ENCODE measurements at regions not wholly inside any gene's neighbourhood (a gene's known extent, or its start where the extent isn't known, plus 50 kb on each side); places are given as distances from the start of the nearest gene placed in this dataset.
A peak's percentile ranks its signal among the peaks of the same experiment; 100 is the strongest.

DNA sequence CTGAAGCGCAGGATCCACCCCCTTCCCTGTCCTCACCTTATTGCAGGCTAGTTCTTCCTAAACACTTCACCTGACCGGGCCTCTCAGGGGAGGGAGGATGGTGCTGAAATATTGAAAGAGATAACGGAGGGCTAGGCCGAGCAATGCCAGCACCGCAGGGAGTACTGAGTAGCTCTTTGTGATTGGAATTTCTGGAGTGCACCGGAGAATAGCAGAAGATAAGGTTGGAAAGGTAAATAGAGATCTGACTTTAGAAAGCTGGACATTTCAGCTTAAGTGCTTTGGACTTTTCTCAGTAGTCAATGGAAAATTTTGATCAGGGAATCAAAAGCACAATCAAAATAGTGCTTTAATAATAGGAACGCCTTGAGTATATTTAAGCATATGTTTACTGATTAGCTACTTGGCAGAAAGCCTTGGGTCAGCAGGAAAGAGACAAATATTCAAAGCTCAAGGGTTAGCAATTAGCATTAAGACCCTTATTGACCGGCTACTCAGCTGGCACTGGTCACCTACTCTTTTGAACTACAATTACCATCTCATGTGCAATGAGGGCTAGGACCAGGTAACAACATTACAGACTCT is 142.9 kb upstream of the NDUFV2 start:
- TF ChIP-seq, protein P1, sequence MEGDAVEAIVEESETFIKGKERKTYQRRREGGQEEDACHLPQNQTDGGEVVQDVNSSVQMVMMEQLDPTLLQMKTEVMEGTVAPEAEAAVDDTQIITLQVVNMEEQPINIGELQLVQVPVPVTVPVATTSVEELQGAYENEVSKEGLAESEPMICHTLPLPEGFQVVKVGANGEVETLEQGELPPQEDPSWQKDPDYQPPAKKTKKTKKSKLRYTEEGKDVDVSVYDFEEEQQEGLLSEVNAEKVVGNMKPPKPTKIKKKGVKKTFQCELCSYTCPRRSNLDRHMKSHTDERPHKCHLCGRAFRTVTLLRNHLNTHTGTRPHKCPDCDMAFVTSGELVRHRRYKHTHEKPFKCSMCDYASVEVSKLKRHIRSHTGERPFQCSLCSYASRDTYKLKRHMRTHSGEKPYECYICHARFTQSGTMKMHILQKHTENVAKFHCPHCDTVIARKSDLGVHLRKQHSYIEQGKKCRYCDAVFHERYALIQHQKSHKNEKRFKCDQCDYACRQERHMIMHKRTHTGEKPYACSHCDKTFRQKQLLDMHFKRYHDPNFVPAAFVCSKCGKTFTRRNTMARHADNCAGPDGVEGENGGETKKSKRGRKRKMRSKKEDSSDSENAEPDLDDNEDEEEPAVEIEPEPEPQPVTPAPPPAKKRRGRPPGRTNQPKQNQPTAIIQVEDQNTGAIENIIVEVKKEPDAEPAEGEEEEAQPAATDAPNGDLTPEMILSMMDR (IDR thresholded peaks at IDR 0.05; ENCODE audit: poor library complexity, severe bottlenecking), result no peak
- ATAC-seq (ENCODE audit: low read depth), result no peak
- peak overlapping the region; percentile 94 for H3K27ac ChIP-seq (ENCODE audit: poor library complexity, severe bottlenecking)

DNA sequence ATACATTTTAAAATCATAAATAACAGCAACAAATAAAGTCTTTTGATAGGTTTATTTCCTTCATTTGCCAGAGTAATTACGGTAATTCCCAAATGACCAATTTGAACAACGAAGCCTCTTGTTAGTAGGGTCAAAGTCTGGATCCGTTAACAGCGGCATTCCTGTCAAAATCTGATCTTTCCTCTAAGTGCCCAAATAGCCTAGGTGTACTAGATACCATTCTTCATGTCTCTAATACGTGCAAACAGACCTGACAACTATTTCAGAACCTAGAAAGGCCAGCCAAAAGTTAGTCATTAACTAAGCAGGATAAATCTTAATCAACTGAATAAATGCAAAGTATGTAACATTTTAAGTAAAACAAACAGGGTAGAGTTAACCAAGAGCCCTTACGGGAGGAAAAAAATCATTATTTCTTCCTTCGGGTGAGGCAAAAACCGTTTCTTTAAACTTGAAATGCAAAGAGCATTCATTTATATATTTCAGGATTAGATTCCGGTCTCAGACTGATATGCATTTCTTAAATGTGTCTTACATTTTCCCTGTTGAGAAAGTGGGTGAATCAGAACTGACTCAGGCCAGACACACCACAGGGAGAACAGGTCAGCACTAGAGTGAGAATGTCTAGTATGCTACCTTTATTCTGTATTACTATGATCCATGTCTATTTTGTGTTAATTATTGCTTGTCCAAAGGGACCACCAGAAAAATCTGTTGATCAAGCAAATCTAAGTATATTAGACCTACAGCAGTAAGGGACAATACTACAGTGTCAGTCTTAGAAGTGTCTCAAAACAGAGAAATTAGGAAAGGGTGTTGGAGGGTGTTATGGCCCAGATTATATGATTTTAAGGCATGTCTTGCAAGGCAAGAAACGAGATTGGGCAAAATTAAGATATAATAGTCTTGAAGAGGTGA is 141.5 kb upstream of the NDUFV2 start:
- DNase-seq (ENCODE audit: low spot score), result no peak
- H3K27ac ChIP-seq (ENCODE audit: poor library complexity, severe bottlenecking), result peak overlapping the region; percentile 94

More for the DNA sequence above, 142.9 kb upstream of the NDUFV2 start:
- no peak for DNase-seq (ENCODE audit: low spot score)
- H3K36me3 ChIP-seq (ENCODE audit: low read depth), result no peaks in the 10 kb centered on the region
- H3K4me3 ChIP-seq (ENCODE audit: severe bottlenecking), result no peak overlapping the region
- H3K4me1 ChIP-seq (ENCODE audit: insufficient read depth, poor library complexity, severe bottlenecking), result peaks cover 18% of the 10 kb centered on the region
- no peaks in the 10 kb centered on the region for H3K9me3 ChIP-seq (ENCODE audit: severe bottlenecking)
- H3K27me3 ChIP-seq (ENCODE audit: insufficient read depth, poor library complexity, severe bottlenecking), result no peaks in the 10 kb centered on the region

DNA sequence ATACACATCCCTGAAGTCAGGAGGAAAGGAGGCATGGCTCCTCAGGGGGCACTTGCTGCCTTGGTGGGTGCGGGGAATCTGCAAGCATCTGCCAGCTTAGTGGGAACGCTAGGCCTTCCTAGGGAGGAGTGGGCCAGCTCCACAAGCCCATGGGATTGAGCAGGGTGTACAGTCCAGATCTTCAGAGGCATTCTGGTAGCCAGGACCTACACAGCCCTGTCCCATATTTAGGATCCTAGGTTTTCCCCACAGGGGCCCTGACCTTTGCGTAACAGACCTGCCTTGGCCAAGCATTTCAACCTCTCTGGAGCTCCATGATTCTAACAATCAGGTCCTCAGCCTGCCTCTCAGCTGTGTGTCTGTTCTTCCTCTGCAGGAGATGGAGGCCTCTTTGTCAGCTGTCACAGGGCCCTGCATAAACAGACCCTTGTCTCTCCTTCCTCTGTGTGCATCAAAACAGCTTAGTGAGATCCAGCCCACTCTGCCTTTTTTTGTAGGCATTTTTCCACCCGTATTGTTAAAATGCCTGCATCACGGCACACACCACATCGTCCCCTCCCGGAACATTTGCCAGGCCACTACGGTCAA is 140.2 kb upstream of the NDUFV2 start:
- H3K4me3 ChIP-seq (ENCODE audit: severe bottlenecking), result no peak overlapping the region
- TF ChIP-seq, protein P1 (IDR thresholded peaks at IDR 0.05; ENCODE audit: poor library complexity, severe bottlenecking), result no peak
- H3K4me1 ChIP-seq (ENCODE audit: insufficient read depth, poor library complexity, severe bottlenecking), result peaks cover 18% of the 10 kb centered on the region
- no peaks in the 10 kb centered on the region for H3K36me3 ChIP-seq (ENCODE audit: low read depth)
- H3K9me3 ChIP-seq (ENCODE audit: severe bottlenecking), result no peaks in the 10 kb centered on the region
- ATAC-seq (ENCODE audit: low read depth) (no peak), DNase-seq (ENCODE audit: low spot score) (no peak)
- H3K27me3 ChIP-seq (ENCODE audit: insufficient read depth, poor library complexity, severe bottlenecking), result no peaks in the 10 kb centered on the region
- peak overlapping the region; percentile 94 for H3K27ac ChIP-seq (ENCODE audit: poor library complexity, severe bottlenecking)

More for the DNA sequence above, 141.5 kb upstream of the NDUFV2 start:
- H3K27me3 ChIP-seq (ENCODE audit: insufficient read depth, poor library complexity, severe bottlenecking), result no peaks in the 10 kb centered on the region
- H3K4me1 ChIP-seq (ENCODE audit: insufficient read depth, poor library complexity, severe bottlenecking), result peaks cover 18% of the 10 kb centered on the region
- peak; percentile 99 for ATAC-seq (ENCODE audit: low read depth)
- H3K4me3 ChIP-seq (ENCODE audit: severe bottlenecking), result no peak overlapping the region
- H3K36me3 ChIP-seq (ENCODE audit: low read depth), result no peaks in the 10 kb centered on the region
- no peaks in the 10 kb centered on the region for H3K9me3 ChIP-seq (ENCODE audit: severe bottlenecking)
- TF ChIP-seq, protein P1 (IDR thresholded peaks at IDR 0.05; ENCODE audit: poor library complexity, severe bottlenecking), result no peak

DNA sequence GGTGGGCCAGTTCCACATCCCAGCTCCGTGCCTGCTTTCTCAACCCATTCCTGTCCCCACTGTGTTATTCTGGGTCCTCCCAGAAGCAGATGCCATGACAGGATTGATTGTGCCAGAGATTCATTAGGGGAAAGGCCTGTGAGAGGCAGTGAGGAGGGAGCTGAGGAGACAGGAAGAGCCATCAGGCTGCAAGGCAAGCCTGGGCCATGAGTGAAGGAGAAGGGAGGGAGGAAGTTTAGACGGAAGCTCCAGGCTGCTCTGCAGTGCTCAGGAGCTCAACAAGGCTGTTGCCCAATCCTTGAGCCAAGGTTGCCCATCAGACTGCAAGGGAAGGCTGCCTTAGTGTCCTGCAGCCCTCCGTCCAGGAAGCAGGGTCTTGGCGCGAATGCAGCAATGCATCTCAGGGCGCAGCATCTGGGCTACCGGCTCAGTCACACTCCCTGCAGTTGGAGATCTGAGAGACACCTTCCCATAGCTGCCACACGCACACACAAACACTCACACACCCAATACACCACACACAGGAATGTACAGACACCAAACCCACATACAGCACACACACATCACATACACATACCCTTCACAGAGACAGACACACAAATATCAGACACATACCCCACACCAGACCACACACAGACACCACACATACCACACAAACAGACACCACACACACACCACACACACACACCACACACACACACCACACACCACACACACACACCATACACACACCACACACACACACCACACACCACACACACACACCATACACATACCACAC is 139.5 kb upstream of the NDUFV2 start:
- Histone ChIP-seq H3K9me3 (ENCODE audit: severe bottlenecking) (no peaks in the 10 kb centered on the region), H3K4me3 (ENCODE audit: severe bottlenecking) (no peak overlapping the region), H3K27me3 (ENCODE audit: insufficient read depth, poor library complexity, severe bottlenecking) (no peaks in the 10 kb centered on the region), H3K36me3 (ENCODE audit: low read depth) (no peaks in the 10 kb centered on the region), H3K4me1 (ENCODE audit: insufficient read depth, poor library complexity, severe bottlenecking) (peaks cover 18% of the 10 kb centered on the region), H3K27ac (ENCODE audit: poor library complexity, severe bottlenecking) (peak overlapping the region; percentile 94)
- DNase-seq (ENCODE audit: low spot score), result no peak
- ATAC-seq (ENCODE audit: low read depth), result no peak
- TF ChIP-seq, protein P1 (IDR thresholded peaks at IDR 0.05; ENCODE audit: poor library complexity, severe bottlenecking), result no peak

Measured in RWPE2 (cell line).